Esophagus muscularis mucosa (tissue), 4 donors: ENCODE measurements at regions not wholly inside any gene's neighbourhood (a gene's known extent, or its start where the extent isn't known, plus 50 kb on each side); places are given as distances from the start of the nearest gene placed in this dataset.

ENCODE experiments used
- EP300 ChIP-seq: sonication (generic); formaldehyde crosslinking; IDR thresholded peaks from one replicate; pipeline ENCODE4 v1.6.1; 2017; ENCODE audit warnings: antibody characterized with exemption
- POLR2A ChIP-seq: fragments of 450-650 bp; IDR thresholded peaks from one replicate; pipeline ENCODE4 v1.6.1; 2017; ENCODE audit warnings: antibody characterized with exemption, moderate library complexity, mild to moderate bottlenecking, low read depth
- POLR2AphosphoS5 ChIP-seq, 2 donors: sonication (generic); formaldehyde crosslinking; IDR thresholded peaks; one replicate each; pipeline ENCODE4 v1.6.1; 2017; ENCODE audit warnings: antibody characterized with exemption in 2 of 2
- TF ChIP-seq, protein P1 (sequence below), 3 experiments: fragments of 200-600 bp in 2 of 3; fragments of 450-650 bp in 1 of 3; sonication (generic) in 2 of 3; IDR thresholded peaks; one replicate each; pipeline ENCODE4 v1.5.1; 2017 to 2019; ENCODE audit warnings: antibody characterized with exemption in 3 of 3, mild to moderate bottlenecking in 2 of 3, moderate library complexity in 1 of 3

GRCh38 chr1:195604287-195604686 lies 1004.0 kb downstream of the KCNT2 start:
- TF ChIP-seq POLR2AphosphoS5 (IDR thresholded peaks at IDR 0.05) = no peak
- TF ChIP-seq, protein P1, sequence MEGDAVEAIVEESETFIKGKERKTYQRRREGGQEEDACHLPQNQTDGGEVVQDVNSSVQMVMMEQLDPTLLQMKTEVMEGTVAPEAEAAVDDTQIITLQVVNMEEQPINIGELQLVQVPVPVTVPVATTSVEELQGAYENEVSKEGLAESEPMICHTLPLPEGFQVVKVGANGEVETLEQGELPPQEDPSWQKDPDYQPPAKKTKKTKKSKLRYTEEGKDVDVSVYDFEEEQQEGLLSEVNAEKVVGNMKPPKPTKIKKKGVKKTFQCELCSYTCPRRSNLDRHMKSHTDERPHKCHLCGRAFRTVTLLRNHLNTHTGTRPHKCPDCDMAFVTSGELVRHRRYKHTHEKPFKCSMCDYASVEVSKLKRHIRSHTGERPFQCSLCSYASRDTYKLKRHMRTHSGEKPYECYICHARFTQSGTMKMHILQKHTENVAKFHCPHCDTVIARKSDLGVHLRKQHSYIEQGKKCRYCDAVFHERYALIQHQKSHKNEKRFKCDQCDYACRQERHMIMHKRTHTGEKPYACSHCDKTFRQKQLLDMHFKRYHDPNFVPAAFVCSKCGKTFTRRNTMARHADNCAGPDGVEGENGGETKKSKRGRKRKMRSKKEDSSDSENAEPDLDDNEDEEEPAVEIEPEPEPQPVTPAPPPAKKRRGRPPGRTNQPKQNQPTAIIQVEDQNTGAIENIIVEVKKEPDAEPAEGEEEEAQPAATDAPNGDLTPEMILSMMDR (IDR thresholded peaks at IDR 0.05) = no peak
- no peak for TF ChIP-seq EP300
- TF ChIP-seq POLR2A = no peak
